ENCODE measurements at regions not wholly inside any gene's neighbourhood (a gene's known extent, or its start where the extent isn't known, plus 50 kb on each side); places are given as distances from the start of the nearest gene placed in this dataset.

- Histone ChIP-seq H3K4me3 (no peak overlapping the region), H3K27ac (replicated peaks in 1 of 4) (no peak overlapping the region), H3K9me3 (no peaks in the 10 kb centered on the region), H3K27me3 (no peaks in the 10 kb centered on the region), H3K36me3 (no peaks in the 10 kb centered on the region), H3K4me1 (no peaks in the 10 kb centered on the region)
- 86% methylated on average over 6 of the region's 7 CpGs for WGBS
- TF ChIP-seq POLR2AphosphoS5 (IDR thresholded peaks at IDR 0.05) (no peak), EP300 (IDR thresholded peaks at IDR 0.05) (no peak), POLR2A (IDR thresholded peaks at IDR 0.05; ENCODE audit: low read depth) (no peak)
- TF ChIP-seq, protein P1, sequence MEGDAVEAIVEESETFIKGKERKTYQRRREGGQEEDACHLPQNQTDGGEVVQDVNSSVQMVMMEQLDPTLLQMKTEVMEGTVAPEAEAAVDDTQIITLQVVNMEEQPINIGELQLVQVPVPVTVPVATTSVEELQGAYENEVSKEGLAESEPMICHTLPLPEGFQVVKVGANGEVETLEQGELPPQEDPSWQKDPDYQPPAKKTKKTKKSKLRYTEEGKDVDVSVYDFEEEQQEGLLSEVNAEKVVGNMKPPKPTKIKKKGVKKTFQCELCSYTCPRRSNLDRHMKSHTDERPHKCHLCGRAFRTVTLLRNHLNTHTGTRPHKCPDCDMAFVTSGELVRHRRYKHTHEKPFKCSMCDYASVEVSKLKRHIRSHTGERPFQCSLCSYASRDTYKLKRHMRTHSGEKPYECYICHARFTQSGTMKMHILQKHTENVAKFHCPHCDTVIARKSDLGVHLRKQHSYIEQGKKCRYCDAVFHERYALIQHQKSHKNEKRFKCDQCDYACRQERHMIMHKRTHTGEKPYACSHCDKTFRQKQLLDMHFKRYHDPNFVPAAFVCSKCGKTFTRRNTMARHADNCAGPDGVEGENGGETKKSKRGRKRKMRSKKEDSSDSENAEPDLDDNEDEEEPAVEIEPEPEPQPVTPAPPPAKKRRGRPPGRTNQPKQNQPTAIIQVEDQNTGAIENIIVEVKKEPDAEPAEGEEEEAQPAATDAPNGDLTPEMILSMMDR (IDR thresholded peaks at IDR 0.05), result no peak
- intact Hi-C loops (cut with DNase I), result no loop called here
- DNase-seq (ENCODE audit: extremely low spot score), result no peak
Observed at GRCh38 chr21:32093646-32094462, 185.0 kb downstream of the MIS18A start.

- Histone ChIP-seq H3K9me3 (no peaks in the 10 kb centered on the region), H3K36me3 (no peaks in the 10 kb centered on the region), H3K4me3 (no peak overlapping the region), H3K27ac (replicated peaks in 1 of 4) (no peak overlapping the region), H3K27me3 (no peaks in the 10 kb centered on the region), H3K4me1 (no peaks in the 10 kb centered on the region)
- intact Hi-C loops (cut with DNase I), result no loop called here
- WGBS, result 91% methylated on average over 3 of the region's 3 CpGs
- no peak for DNase-seq (ENCODE audit: extremely low spot score)
- TF ChIP-seq POLR2A (IDR thresholded peaks at IDR 0.05; ENCODE audit: low read depth) (no peak), POLR2AphosphoS5 (IDR thresholded peaks at IDR 0.05) (no peak), EP300 (IDR thresholded peaks at IDR 0.05) (no peak)
- TF ChIP-seq, protein P1 (IDR thresholded peaks at IDR 0.05), result no peak
Observed at GRCh38 chr21:32090956-32091355, 187.9 kb downstream of the MIS18A start.

GRCh38 chr21:32089766-32090165 is 189.1 kb downstream of the MIS18A start:
- Histone ChIP-seq H3K4me3 (no peak overlapping the region), H3K27me3 (no peaks in the 10 kb centered on the region), H3K27ac (replicated peaks in 1 of 4) (no peak overlapping the region), H3K4me1 (no peaks in the 10 kb centered on the region), H3K36me3 (no peaks in the 10 kb centered on the region), H3K9me3 (no peaks in the 10 kb centered on the region)
- WGBS, result 77% methylated on average over 2 of the region's 2 CpGs
- TF ChIP-seq POLR2A (IDR thresholded peaks at IDR 0.05; ENCODE audit: low read depth) (no peak), POLR2AphosphoS5 (IDR thresholded peaks at IDR 0.05) (no peak), EP300 (IDR thresholded peaks at IDR 0.05) (no peak)
- TF ChIP-seq, protein P1 (IDR thresholded peaks at IDR 0.05), result no peak
- intact Hi-C loops (cut with DNase I), result no loop called here
- DNase-seq (ENCODE audit: extremely low spot score), result no peak

DNA sequence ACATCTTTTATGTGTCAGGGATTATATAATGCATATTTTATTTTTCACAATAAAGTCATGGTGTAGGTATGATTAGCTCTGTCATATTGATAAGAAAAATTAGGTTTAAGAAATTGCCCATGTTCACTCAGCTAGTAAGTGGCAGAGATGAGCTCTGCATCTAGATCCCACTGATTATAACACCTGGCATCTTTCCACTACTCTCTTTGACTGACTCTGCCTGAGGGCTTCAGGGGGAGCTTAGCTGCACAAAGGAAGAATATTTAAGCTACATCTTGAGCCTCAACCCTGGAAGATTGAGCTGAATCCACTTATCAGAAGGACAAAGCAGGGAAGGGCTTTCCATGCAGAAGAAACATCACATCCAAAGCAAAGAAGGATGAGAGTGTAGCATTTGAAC is 190.4 kb downstream of the MIS18A start:
- H3K9me3 ChIP-seq, result no peaks in the 10 kb centered on the region
- no peak for DNase-seq (ENCODE audit: extremely low spot score)
- H3K36me3 ChIP-seq, result no peaks in the 10 kb centered on the region
- H3K27me3 ChIP-seq, result no peaks in the 10 kb centered on the region
- H3K4me3 ChIP-seq, result no peak overlapping the region
- intact Hi-C loops (cut with DNase I), result no loop called here
- H3K27ac ChIP-seq (replicated peaks in 1 of 4), result no peak overlapping the region
- H3K4me1 ChIP-seq, result no peaks in the 10 kb centered on the region
- TF ChIP-seq, protein P1 (IDR thresholded peaks at IDR 0.05), result no peak
- TF ChIP-seq POLR2A (IDR thresholded peaks at IDR 0.05; ENCODE audit: low read depth) (no peak), POLR2AphosphoS5 (IDR thresholded peaks at IDR 0.05) (no peak), EP300 (IDR thresholded peaks at IDR 0.05) (no peak)

- intact Hi-C loops (cut with DNase I), result no loop called here
- H3K27ac ChIP-seq (replicated peaks in 1 of 4), result no peak overlapping the region
- no peak overlapping the region for H3K4me3 ChIP-seq
- no peak for DNase-seq (ENCODE audit: extremely low spot score)
- no peaks in the 10 kb centered on the region for H3K9me3 ChIP-seq
- no peaks in the 10 kb centered on the region for H3K36me3 ChIP-seq
- H3K4me1 ChIP-seq, result no peaks in the 10 kb centered on the region
- WGBS, result 85% methylated on average over 1 of the region's 1 CpG
- no peak for TF ChIP-seq EP300 (IDR thresholded peaks at IDR 0.05)
- no peaks in the 10 kb centered on the region for H3K27me3 ChIP-seq
Observed at GRCh38 chr21:32087447-32087846, 191.4 kb downstream of the MIS18A start.
